ENCODE measurements at regions not wholly inside any gene's neighbourhood (a gene's known extent, or its start where the extent isn't known, plus 50 kb on each side); places are given as distances from the start of the nearest gene placed in this dataset.

- Histone ChIP-seq H3K4me2 (ENCODE audit: low read depth, low read length, poor library complexity, severe bottlenecking) (no peak overlapping the region), H3F3A (ENCODE audit: low read depth) (no peaks in the 10 kb centered on the region), H3K79me2 (ENCODE audit: insufficient read depth, low read length) (no peaks in the 10 kb centered on the region), H3K9me3 (ENCODE audit: insufficient read depth, low read depth, low read length) (no peaks in the 10 kb centered on the region; the same call in 1 of the 2 replicates), H3K9me2 (replicated peaks; ENCODE audit: low read depth, low read length) (no peaks in the 10 kb centered on the region), H3K9ac (ENCODE audit: low read depth, low read length, poor library complexity, severe bottlenecking) (no peak overlapping the region), H2AFZ (ENCODE audit: low read length) (no peak overlapping the region), H4K20me1 (ENCODE audit: insufficient read depth, low read length, poor library complexity, severe bottlenecking) (no peaks in the 10 kb centered on the region), H3K4me3 (ENCODE audit: low read length, poor library complexity, severe bottlenecking) (no peak overlapping the region), H3K4me1 (ENCODE audit: insufficient read depth, low read length, poor library complexity, severe bottlenecking) (no peaks in the 10 kb centered on the region), H3K27me3 (ENCODE audit: insufficient read depth, low read length, poor library complexity, severe bottlenecking) (no peaks in the 10 kb centered on the region), H3K36me3 (ENCODE audit: insufficient read depth, low read length) (no peaks in the 10 kb centered on the region)
- TF ChIP-seq EZH2phosphoT487 (IDR thresholded peaks at IDR 0.05; ENCODE audit: borderline replicate concordance) (no peak), CTCF (conservative IDR thresholded peaks at IDR 0.05; ENCODE audit: low read length) (no peak)
Measured at GRCh38 chr2:207363761-207364290, 165.9 kb upstream of the CREB1 start.

GRCh38 chr2:207370646-207371045, 159.1 kb upstream of the CREB1 start:
- H3K4me3 ChIP-seq (ENCODE audit: low read length, poor library complexity, severe bottlenecking): no peak overlapping the region
- no peak for TF ChIP-seq CTCF (conservative IDR thresholded peaks at IDR 0.05; ENCODE audit: low read length)
- TF ChIP-seq EZH2phosphoT487 (IDR thresholded peaks at IDR 0.05; ENCODE audit: borderline replicate concordance): no peak
- no peaks in the 10 kb centered on the region for H3K36me3 ChIP-seq (ENCODE audit: insufficient read depth, low read length)
- H3F3A ChIP-seq (ENCODE audit: low read depth): no peaks in the 10 kb centered on the region
- H3K9me2 ChIP-seq (replicated peaks; ENCODE audit: low read depth, low read length): no peaks in the 10 kb centered on the region
- peaks cover 3% of the 10 kb centered on the region; the same call in 1 of the 2 replicates for H3K9me3 ChIP-seq (ENCODE audit: insufficient read depth, low read depth, low read length)
- no peak overlapping the region for H3K9ac ChIP-seq (ENCODE audit: low read depth, low read length, poor library complexity, severe bottlenecking)
- H3K27me3 ChIP-seq (ENCODE audit: insufficient read depth, low read length, poor library complexity, severe bottlenecking): no peaks in the 10 kb centered on the region
- H4K20me1 ChIP-seq (ENCODE audit: insufficient read depth, low read length, poor library complexity, severe bottlenecking): no peaks in the 10 kb centered on the region
- no peak overlapping the region for H2AFZ ChIP-seq (ENCODE audit: low read length)
- H3K4me2 ChIP-seq (ENCODE audit: low read depth, low read length, poor library complexity, severe bottlenecking): no peak overlapping the region
- no peaks in the 10 kb centered on the region for H3K79me2 ChIP-seq (ENCODE audit: insufficient read depth, low read length)
- H3K4me1 ChIP-seq (ENCODE audit: insufficient read depth, low read length, poor library complexity, severe bottlenecking): no peaks in the 10 kb centered on the region

- TF ChIP-seq CTCF (conservative IDR thresholded peaks at IDR 0.05; ENCODE audit: low read length) (no peak), EZH2phosphoT487 (IDR thresholded peaks at IDR 0.05; ENCODE audit: borderline replicate concordance) (no peak)
- Histone ChIP-seq H3K9me3 (ENCODE audit: insufficient read depth, low read depth, low read length) (peaks cover 8% of the 10 kb centered on the region; the same call in 1 of the 2 replicates), H3K4me3 (ENCODE audit: low read length, poor library complexity, severe bottlenecking) (no peak overlapping the region), H2AFZ (ENCODE audit: low read length) (no peak overlapping the region), H3K79me2 (ENCODE audit: insufficient read depth, low read length) (no peaks in the 10 kb centered on the region), H3K36me3 (ENCODE audit: insufficient read depth, low read length) (no peaks in the 10 kb centered on the region), H3K27me3 (ENCODE audit: insufficient read depth, low read length, poor library complexity, severe bottlenecking) (no peaks in the 10 kb centered on the region), H3K4me2 (ENCODE audit: low read depth, low read length, poor library complexity, severe bottlenecking) (no peak overlapping the region), H3F3A (ENCODE audit: low read depth) (no peaks in the 10 kb centered on the region), H4K20me1 (ENCODE audit: insufficient read depth, low read length, poor library complexity, severe bottlenecking) (no peaks in the 10 kb centered on the region), H3K4me1 (ENCODE audit: insufficient read depth, low read length, poor library complexity, severe bottlenecking) (no peaks in the 10 kb centered on the region), H3K9me2 (replicated peaks; ENCODE audit: low read depth, low read length) (no peaks in the 10 kb centered on the region), H3K9ac (ENCODE audit: low read depth, low read length, poor library complexity, severe bottlenecking) (no peak overlapping the region)
Measured at GRCh38 chr2:207371877-207372276, 157.9 kb upstream of the CREB1 start.

All from Loucy (cell line).